Body of pancreas (tissue), 4 donors: ENCODE measurements at regions not wholly inside any gene's neighbourhood (a gene's known extent, or its start where the extent isn't known, plus 50 kb on each side); places are given as distances from the start of the nearest gene placed in this dataset.

Experiments
- ATAC-seq: fragments of 150-250 bp; one replicate; pipeline ENCODE4 v1.9.1; 2016
- DNase-seq, 4 donors: peaks; one replicate each; pipeline ENCODE4 v3.0.0-alpha.2; 2019
- H3K27ac ChIP-seq, 4 donors: fragments of 200-600 bp; sonication (generic); 1 replicate in 3 of 4; 2 replicates in 1 of 4; pipeline versions ENCODE4 v1.5.1 to v1.6.1; 2016 to 2019; ENCODE audit warnings: mild to moderate bottlenecking in 1 of 4, mixed read lengths in 1 of 4, moderate library complexity in 1 of 4
- H3K27me3 ChIP-seq, 2 donors: fragments of 200-600 bp; sonication (generic); one replicate each; pipeline ENCODE4 v1.6.0; 2016; ENCODE audit warnings: mild to moderate bottlenecking in 1 of 2
- H3K36me3 ChIP-seq, 2 donors: fragments of 200-600 bp; sonication (generic); replicated peaks in 1 of 2; 2 replicates each; pipeline ENCODE4 v1.5.1; 2016; ENCODE audit warnings: low read depth in 2 of 2; ENCODE audit not compliant: insufficient read depth in 1 of 2
- H3K4me1 ChIP-seq: fragments of 200-600 bp; sonication (generic); one replicate; pipeline ENCODE4 v1.6.0; 2016
- H3K4me3 ChIP-seq, 2 donors: fragments of 200-600 bp; sonication (generic); 1 replicate in 1 of 2; 2 replicates in 1 of 2; pipeline ENCODE4 v1.5.1; 2016 to 2019
- H3K9me3 ChIP-seq, 3 donors: fragments of 200-600 bp; sonication (generic); 1 replicate in 2 of 3; 2 replicates in 1 of 3; pipeline ENCODE4 v1.5.1; 2016
- POLR2A ChIP-seq, 3 donors: fragments of 450-650 bp; IDR thresholded peaks; one replicate each; pipeline ENCODE4 v1.6.1; 2016; ENCODE audit warnings: antibody characterized with exemption in 3 of 3, mild to moderate bottlenecking in 2 of 3
- WGBS, 2 donors: methylation state at CpG; one replicate each; pipeline ENCODE4 v1.1.5; 2017; 5-methylcytosine and 5-hydroxymethylcytosine counted together
- intact Hi-C: fragments of 100-400 bp; cut with DNase I; formaldehyde crosslinking; loops from one replicate; pipeline ENCODE4 v1.15.1; 2023
- TF ChIP-seq, protein P1 (sequence below), 7 experiments: fragments of 450-650 bp in 4 of 7; fragments of 200-600 bp in 3 of 7; sonication (generic) in 3 of 7; IDR thresholded peaks; one replicate each; pipeline ENCODE4 v1.5.1; 2016 to 2019; ENCODE audit warnings: antibody characterized with exemption in 7 of 7

- H3K4me1 ChIP-seq: no peaks in the 10 kb centered on the region
- no peak overlapping the region for H3K27ac ChIP-seq
- WGBS, 2 donors: 52 to 57% methylated on average over 4 of the region's 4 CpGs
- no peaks in the 10 kb centered on the region for H3K36me3 ChIP-seq
- H3K27me3 ChIP-seq: no peaks in the 10 kb centered on the region
- intact Hi-C loops: no loop called here
- DNase-seq: no peak
- no peak for ATAC-seq
- TF ChIP-seq, protein P1, sequence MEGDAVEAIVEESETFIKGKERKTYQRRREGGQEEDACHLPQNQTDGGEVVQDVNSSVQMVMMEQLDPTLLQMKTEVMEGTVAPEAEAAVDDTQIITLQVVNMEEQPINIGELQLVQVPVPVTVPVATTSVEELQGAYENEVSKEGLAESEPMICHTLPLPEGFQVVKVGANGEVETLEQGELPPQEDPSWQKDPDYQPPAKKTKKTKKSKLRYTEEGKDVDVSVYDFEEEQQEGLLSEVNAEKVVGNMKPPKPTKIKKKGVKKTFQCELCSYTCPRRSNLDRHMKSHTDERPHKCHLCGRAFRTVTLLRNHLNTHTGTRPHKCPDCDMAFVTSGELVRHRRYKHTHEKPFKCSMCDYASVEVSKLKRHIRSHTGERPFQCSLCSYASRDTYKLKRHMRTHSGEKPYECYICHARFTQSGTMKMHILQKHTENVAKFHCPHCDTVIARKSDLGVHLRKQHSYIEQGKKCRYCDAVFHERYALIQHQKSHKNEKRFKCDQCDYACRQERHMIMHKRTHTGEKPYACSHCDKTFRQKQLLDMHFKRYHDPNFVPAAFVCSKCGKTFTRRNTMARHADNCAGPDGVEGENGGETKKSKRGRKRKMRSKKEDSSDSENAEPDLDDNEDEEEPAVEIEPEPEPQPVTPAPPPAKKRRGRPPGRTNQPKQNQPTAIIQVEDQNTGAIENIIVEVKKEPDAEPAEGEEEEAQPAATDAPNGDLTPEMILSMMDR (IDR thresholded peaks at IDR 0.05): no peak
- TF ChIP-seq POLR2A (IDR thresholded peaks at IDR 0.05): no peak
- no peaks in the 10 kb centered on the region for H3K9me3 ChIP-seq
- H3K4me3 ChIP-seq: no peak overlapping the region
These were observed 757.7 kb downstream of the C6orf118 start for GRCh38 chr6:164551706-164552105.

DNA sequence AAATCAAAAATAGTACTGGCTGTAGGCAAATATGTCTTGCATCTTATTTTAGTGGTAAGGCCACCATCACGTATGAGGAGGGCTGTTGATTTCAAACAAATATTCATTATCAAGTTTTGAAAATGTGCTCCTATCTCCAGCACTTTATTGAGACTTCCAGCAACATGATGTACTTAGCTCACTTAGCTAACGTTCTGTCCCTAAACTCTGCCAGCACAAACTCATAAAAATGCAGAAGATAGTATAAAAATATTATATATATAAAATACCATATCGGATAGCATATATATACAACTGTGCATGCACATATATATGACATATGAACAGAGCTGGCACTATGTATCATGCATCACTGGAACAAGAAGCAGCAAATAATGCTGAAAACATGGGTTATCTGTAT lies 762.3 kb downstream of the C6orf118 start:
- Histone ChIP-seq H3K9me3 (no peaks in the 10 kb centered on the region), H3K4me1 (no peaks in the 10 kb centered on the region), H3K27me3 (no peaks in the 10 kb centered on the region), H3K4me3 (no peak overlapping the region), H3K27ac (no peak overlapping the region), H3K36me3 (no peaks in the 10 kb centered on the region)
- ATAC-seq (no peak), DNase-seq (no peak)
- intact Hi-C loops: no loop called here
- TF ChIP-seq POLR2A (IDR thresholded peaks at IDR 0.05): no peak
- TF ChIP-seq, protein P1 (IDR thresholded peaks at IDR 0.05): no peak
- 43 to 52% methylated on average over 3 of the region's 3 CpGs for WGBS, 2 donors

GRCh38 chr6:164546263-164546662 lies 763.1 kb downstream of the C6orf118 start:
- no peaks in the 10 kb centered on the region for H3K27me3 ChIP-seq
- no peak overlapping the region for H3K4me3 ChIP-seq
- no peaks in the 10 kb centered on the region for H3K36me3 ChIP-seq
- DNase-seq (no peak), ATAC-seq (no peak)
- TF ChIP-seq POLR2A (IDR thresholded peaks at IDR 0.05): no peak
- TF ChIP-seq, protein P1 (IDR thresholded peaks at IDR 0.05): no peak
- intact Hi-C loops: no loop called here
- no peaks in the 10 kb centered on the region for H3K4me1 ChIP-seq
- WGBS, 2 donors: 77 to 80% methylated on average over 2 of the region's 2 CpGs
- no peaks in the 10 kb centered on the region for H3K9me3 ChIP-seq
- H3K27ac ChIP-seq: no peak overlapping the region

DNA sequence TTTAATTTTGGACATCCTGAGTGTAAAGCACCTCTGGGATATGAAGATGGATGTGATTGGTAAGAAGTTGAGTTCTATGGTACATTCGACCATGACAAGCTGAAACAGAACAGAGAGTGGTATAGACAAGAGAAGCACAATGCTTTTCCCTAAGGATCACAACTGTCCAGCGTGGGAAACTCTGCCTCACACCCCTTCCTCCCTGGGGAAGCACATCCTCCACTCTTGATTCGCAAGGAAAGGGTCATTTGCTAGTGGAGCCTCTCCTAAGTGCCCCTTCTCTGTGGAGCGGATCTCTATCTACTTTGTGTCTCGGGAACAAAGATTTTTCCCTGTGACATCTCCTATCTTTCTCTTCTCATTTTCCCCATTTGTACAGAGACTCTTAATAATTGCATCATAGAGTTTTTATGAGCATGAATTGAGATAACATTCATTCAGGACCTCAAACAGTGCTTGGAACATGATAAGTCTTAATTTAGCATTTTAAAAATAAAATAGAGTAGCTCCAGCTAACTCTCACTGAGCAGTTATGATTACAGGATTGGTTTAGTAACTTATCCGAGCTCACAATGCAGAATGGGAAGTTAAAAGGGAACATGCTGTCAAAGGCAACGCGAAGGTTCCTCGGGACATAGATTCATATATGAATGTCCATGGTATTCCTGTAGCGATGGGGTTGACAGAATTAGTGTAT lies 775.2 kb downstream of the C6orf118 start:
- Histone ChIP-seq H3K36me3 (no peaks in the 10 kb centered on the region), H3K27ac (no peak overlapping the region), H3K4me3 (no peak overlapping the region), H3K9me3 (peaks cover 0 to 2% (median 0%) of the 10 kb centered on the region in 3 donors), H3K27me3 (no peaks in the 10 kb centered on the region), H3K4me1 (no peaks in the 10 kb centered on the region)
- TF ChIP-seq, protein P1 (IDR thresholded peaks at IDR 0.05): no peak
- no peak for TF ChIP-seq POLR2A (IDR thresholded peaks at IDR 0.05)
- WGBS, 2 donors: 73% methylated on average over 10 of the region's 10 CpGs
- DNase-seq (no peak), ATAC-seq (no peak)
- intact Hi-C loops: no loop called here

DNA sequence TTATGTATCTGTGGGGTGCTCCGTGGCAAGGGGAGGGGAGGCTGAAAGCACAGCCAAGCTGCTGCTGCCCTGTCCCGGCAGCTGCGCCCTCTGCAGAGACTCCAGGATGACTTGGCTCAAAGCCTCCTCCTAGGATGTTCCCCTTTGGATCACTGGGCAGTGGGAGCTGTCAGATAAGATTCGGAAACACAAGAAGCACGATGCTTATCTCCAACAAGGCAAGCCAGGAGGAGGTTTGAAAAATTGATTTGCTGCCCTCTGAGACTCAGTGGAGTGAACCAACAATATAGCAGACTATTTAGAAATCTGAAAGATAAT lies 776.4 kb downstream of the C6orf118 start:
- ATAC-seq: no peak
- Histone ChIP-seq H3K27ac (no peak overlapping the region), H3K27me3 (no peaks in the 10 kb centered on the region), H3K4me1 (no peaks in the 10 kb centered on the region), H3K36me3 (no peaks in the 10 kb centered on the region), H3K9me3 (peaks cover 0 to 2% (median 0%) of the 10 kb centered on the region in 3 donors), H3K4me3 (no peak overlapping the region)
- WGBS, 2 donors: 18 to 24% methylated on average over 4 to 5 of the region's 5 CpGs
- DNase-seq: no peak
- intact Hi-C loops: no loop called here
- TF ChIP-seq POLR2A (IDR thresholded peaks at IDR 0.05): no peak
- TF ChIP-seq, protein P1 (IDR thresholded peaks at IDR 0.05): no peak
